HEK293 (cell line): ENCODE measurements at regions not wholly inside any gene's neighbourhood (a gene's known extent, or its start where the extent isn't known, plus 50 kb on each side); places are given as distances from the start of the nearest gene placed in this dataset.

ENCODE experiments used
- CTCF ChIA-PET: fragments of 350-600 bp; formaldehyde crosslinking; extraction: SDS; loops from one replicate; lab custom pipeline; 2021; ENCODE audit warnings: antibody characterized with exemption; lab: Yijun Ruan, JAX
- POLR2A ChIA-PET: fragments of 300-600 bp; formaldehyde crosslinking; extraction: SDS; loops from one replicate; lab custom pipeline; 2020; ENCODE audit warnings: antibody characterized with exemption, inconsistent platforms; lab: Yijun Ruan, JAX
- H3K27ac ChIP-seq: fragments of 200-500 bp; sonication (Bioruptor generic); 2 replicates; pipeline ENCODE4 v1.5.1; 2014; ENCODE audit warnings: low read depth, low read length, control low read depth, inconsistent platforms; ENCODE audit errors: extremely low read depth
- H3K36me3 ChIP-seq, 2 experiments: fragments of 200-500 bp in 1 of 2; sonication (Bioruptor generic) in 1 of 2; 1 replicate in 1 of 2; 2 replicates in 1 of 2; pipeline ENCODE4 v1.5.1; 2014 to 2017; ENCODE audit warnings: inconsistent platforms in 2 of 2, low read length in 2 of 2; ENCODE audit not compliant: control insufficient read depth in 2 of 2, insufficient read depth in 1 of 2
- H3K4me1 ChIP-seq: fragments of 200-500 bp; sonication (Bioruptor generic); 2 replicates; pipeline ENCODE4 v1.5.1; 2014; ENCODE audit warnings: mild to moderate bottlenecking, low read length, inconsistent platforms; ENCODE audit not compliant: control insufficient read depth, insufficient read depth
- H3K4me3 ChIP-seq: 2 replicates; pipeline ENCODE4 v1.5.1; 2011; ENCODE audit warnings: low read depth, mild to moderate bottlenecking, control low read depth, low read length, moderate library complexity
- H3K9me3 ChIP-seq: fragments of 200-500 bp; sonication (Bioruptor generic); 2 replicates; pipeline ENCODE4 v1.5.1; 2014; ENCODE audit warnings: low read depth, low read length, inconsistent platforms; ENCODE audit not compliant: control insufficient read depth, insufficient read depth
- EGR2 ChIP-seq: fragments of 450-650 bp; formaldehyde crosslinking; IDR thresholded peaks from 2 replicates; pipeline ENCODE4 v1.5.1; 2016; ENCODE audit warnings: low read depth, missing biosample characterization, missing genetic modification characterization
- KLF1 ChIP-seq: fragments of 450-650 bp; formaldehyde crosslinking; IDR thresholded peaks from 2 replicates; pipeline ENCODE4 v1.5.1; 2016; ENCODE audit warnings: missing biosample characterization, missing genetic modification characterization
- KLF16 ChIP-seq: fragments of 450-650 bp; formaldehyde crosslinking; IDR thresholded peaks from 2 replicates; pipeline ENCODE4 v1.5.1; 2017; ENCODE audit warnings: missing biosample characterization, missing genetic modification characterization
- MZF1 ChIP-seq: fragments of 450-650 bp; formaldehyde crosslinking; IDR thresholded peaks from 2 replicates; pipeline ENCODE4 v1.5.1; 2017; ENCODE audit warnings: missing biosample characterization, missing genetic modification characterization, borderline replicate concordance
- SCRT2 ChIP-seq: fragments of 450-650 bp; formaldehyde crosslinking; IDR thresholded peaks from 2 replicates; pipeline ENCODE4 v1.5.1; 2016; ENCODE audit warnings: missing biosample characterization, missing genetic modification characterization
- SETDB1 ChIP-seq: IDR thresholded peaks from one replicate; pipeline ENCODE4 v1.6.1; 2017; ENCODE audit warnings: mild to moderate bottlenecking, low read length, moderate library complexity, mixed read lengths; ENCODE audit not compliant: insufficient read length
- SP7 ChIP-seq: fragments of 450-650 bp; formaldehyde crosslinking; IDR thresholded peaks from 2 replicates; pipeline ENCODE4 v1.5.1; 2016; ENCODE audit warnings: missing biosample characterization, missing genetic modification characterization
- YY2 ChIP-seq: fragments of 450-650 bp; formaldehyde crosslinking; IDR thresholded peaks from 2 replicates; pipeline ENCODE4 v1.5.1; 2016; ENCODE audit warnings: missing biosample characterization, missing genetic modification characterization
- ZBTB7A ChIP-seq: fragments of 450-650 bp; formaldehyde crosslinking; IDR thresholded peaks from 2 replicates; pipeline ENCODE4 v1.5.1; 2016; ENCODE audit warnings: low read depth, missing biosample characterization, missing genetic modification characterization
- ZFHX2 ChIP-seq: fragments of 450-650 bp; formaldehyde crosslinking; conservative IDR thresholded peaks from 2 replicates; pipeline ENCODE4 v1.5.1; 2016; ENCODE audit warnings: missing biosample characterization, missing genetic modification characterization
- ZIC2 ChIP-seq: fragments of 450-650 bp; formaldehyde crosslinking; IDR thresholded peaks from 2 replicates; pipeline ENCODE4 v1.5.1; 2016; ENCODE audit warnings: missing biosample characterization, missing genetic modification characterization
- ZNF202 ChIP-seq: fragments of 450-650 bp; formaldehyde crosslinking; IDR thresholded peaks from 2 replicates; pipeline ENCODE4 v1.5.1; 2016; ENCODE audit warnings: missing biosample characterization, missing genetic modification characterization, borderline replicate concordance
- ZNF214 ChIP-seq: fragments of 450-650 bp; formaldehyde crosslinking; IDR thresholded peaks from 2 replicates; pipeline ENCODE4 v1.5.1; 2017; ENCODE audit warnings: missing biosample characterization, mild to moderate bottlenecking, missing genetic modification characterization, borderline replicate concordance
- ZNF302 ChIP-seq: fragments of 450-650 bp; formaldehyde crosslinking; IDR thresholded peaks from 2 replicates; pipeline ENCODE4 v1.5.1; 2016; ENCODE audit warnings: missing biosample characterization, missing genetic modification characterization, low read depth
- ZNF394 ChIP-seq: fragments of 450-650 bp; formaldehyde crosslinking; IDR thresholded peaks from 2 replicates; pipeline ENCODE4 v1.5.1; 2016; ENCODE audit warnings: missing biosample characterization, missing genetic modification characterization, mild to moderate bottlenecking, moderate library complexity, borderline replicate concordance
- ZNF529 ChIP-seq: fragments of 450-650 bp; formaldehyde crosslinking; IDR thresholded peaks from 2 replicates; pipeline ENCODE4 v1.5.1; 2017; ENCODE audit warnings: missing genetic modification characterization, missing biosample characterization; ENCODE audit not compliant: insufficient replicate concordance
- ZNF560 ChIP-seq: fragments of 450-650 bp; formaldehyde crosslinking; IDR thresholded peaks from 2 replicates; pipeline ENCODE4 v1.5.1; 2017; ENCODE audit warnings: missing biosample characterization, missing genetic modification characterization, borderline replicate concordance
- ZNF610 ChIP-seq: fragments of 450-650 bp; formaldehyde crosslinking; IDR thresholded peaks from 2 replicates; pipeline ENCODE4 v1.5.1; 2016; ENCODE audit warnings: missing biosample characterization, missing genetic modification characterization, borderline replicate concordance
- ZNF621 ChIP-seq: fragments of 450-650 bp; formaldehyde crosslinking; IDR thresholded peaks from 2 replicates; pipeline ENCODE4 v1.5.1; 2017; ENCODE audit warnings: missing biosample characterization, missing genetic modification characterization
- ZNF623 ChIP-seq: fragments of 450-650 bp; formaldehyde crosslinking; IDR thresholded peaks from 2 replicates; pipeline ENCODE4 v1.5.1; 2016; ENCODE audit warnings: missing biosample characterization, missing genetic modification characterization
- ZNF660 ChIP-seq: fragments of 450-650 bp; IDR thresholded peaks from 2 replicates; pipeline ENCODE4 v1.5.1; 2018; ENCODE audit warnings: missing biosample characterization, mild to moderate bottlenecking, missing genetic modification characterization
- ZNF677 ChIP-seq: fragments of 450-650 bp; IDR thresholded peaks from 2 replicates; pipeline ENCODE4 v1.5.0; 2018; ENCODE audit warnings: missing biosample characterization, mild to moderate bottlenecking, missing genetic modification characterization, moderate library complexity
- ZNF707 ChIP-seq: fragments of 450-650 bp; formaldehyde crosslinking; IDR thresholded peaks from 2 replicates; pipeline ENCODE4 v1.5.1; 2016; ENCODE audit warnings: missing biosample characterization, missing genetic modification characterization
- TF ChIP-seq, protein P1 (sequence below): fragments of 450-650 bp; formaldehyde crosslinking; IDR thresholded peaks from 2 replicates; pipeline ENCODE4 v1.5.1; 2017; ENCODE audit warnings: missing biosample characterization, missing genetic modification characterization
- TF ChIP-seq, protein P2 (sequence below): fragments of 450-650 bp; formaldehyde crosslinking; IDR thresholded peaks from 2 replicates; pipeline ENCODE4 v1.5.1; 2016; ENCODE audit warnings: missing biosample characterization, missing genetic modification characterization
- TF ChIP-seq, protein P3 (sequence below): fragments of 450-650 bp; formaldehyde crosslinking; IDR thresholded peaks from 2 replicates; pipeline ENCODE4 v1.5.1; 2016; ENCODE audit warnings: missing biosample characterization, missing genetic modification characterization, low read depth

DNA sequence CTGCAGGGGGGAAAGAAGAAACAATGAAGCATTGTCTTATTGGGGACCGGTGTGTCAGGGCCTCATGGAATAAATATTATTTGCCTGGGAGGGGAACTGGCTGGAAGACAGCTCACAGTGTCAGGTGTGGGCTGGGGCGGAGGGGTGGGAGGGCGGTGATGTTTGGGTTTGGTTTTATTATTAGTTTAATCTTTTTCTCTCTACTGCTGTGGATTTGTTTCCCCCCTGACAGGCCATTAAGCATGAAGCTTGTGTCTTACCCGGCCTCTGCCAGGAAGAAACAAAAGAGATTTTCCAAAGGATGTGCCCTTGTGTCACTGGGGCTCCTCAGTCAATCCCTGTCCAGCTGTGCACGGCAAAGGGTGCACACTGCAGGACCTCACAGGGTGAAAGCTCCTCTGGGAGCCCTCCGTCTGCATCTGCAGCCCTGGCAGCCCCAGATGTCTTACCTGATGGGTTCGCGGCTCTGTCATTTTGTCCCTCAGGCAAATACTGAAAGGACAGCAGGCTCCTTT lies 203.1 kb upstream of the TMEM45B start:
- peak overlapping the region; percentile 34; the same call in 1 of the 2 replicates for H3K27ac ChIP-seq
- H3K4me3 ChIP-seq: no peak overlapping the region
- H3K9me3 ChIP-seq: no peaks in the 10 kb centered on the region
- no peaks in the 10 kb centered on the region for H3K36me3 ChIP-seq
- TF ChIP-seq ZFHX2 (tag by site-specific recombination): peak; percentile 26; the same call in 1 of the 2 replicates
- peak; percentile 32; the same call in 1 of the 2 replicates for TF ChIP-seq KLF1
- no peak for TF ChIP-seq ZNF302 (tag by site-specific recombination)
- no peak for TF ChIP-seq ZNF707
- peak; percentile 40; the same call in 1 of the 2 replicates for TF ChIP-seq EGR2 (tag by site-specific recombination)
- no peak for TF ChIP-seq KLF16 (tag by site-specific recombination)
- peak; percentile 81 for TF ChIP-seq ZNF677 (tag by site-specific recombination)
- TF ChIP-seq SCRT2 (tag by site-specific recombination): no peak
- TF ChIP-seq, protein P1, sequence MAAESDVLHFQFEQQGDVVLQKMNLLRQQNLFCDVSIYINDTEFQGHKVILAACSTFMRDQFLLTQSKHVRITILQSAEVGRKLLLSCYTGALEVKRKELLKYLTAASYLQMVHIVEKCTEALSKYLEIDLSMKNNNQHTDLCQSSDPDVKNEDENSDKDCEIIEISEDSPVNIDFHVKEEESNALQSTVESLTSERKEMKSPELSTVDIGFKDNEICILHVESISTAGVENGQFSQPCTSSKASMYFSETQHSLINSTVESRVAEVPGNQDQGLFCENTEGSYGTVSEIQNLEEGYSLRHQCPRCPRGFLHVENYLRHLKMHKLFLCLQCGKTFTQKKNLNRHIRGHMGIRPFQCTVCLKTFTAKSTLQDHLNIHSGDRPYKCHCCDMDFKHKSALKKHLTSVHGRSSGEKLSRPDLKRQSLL: no peak
- TF ChIP-seq ZNF610 (tag by site-specific recombination): no peak
- no peak for TF ChIP-seq ZNF621 (tag by site-specific recombination)
- 0 out of 2 replicates have a peak, but pooled peaks have one; percentile 19 for TF ChIP-seq ZIC2 (tag by site-specific recombination)
- TF ChIP-seq SP7: no peak
- 0 out of 2 replicates have a peak, but pooled peaks cover 3% of the 10 kb centered on the region for H3K4me1 ChIP-seq
- ChIA-PET CTCF (interaction anchor here (0.6 to 1.6 kb wide), 5 partner anchors 12 to 247 kb away, joined by 3 to 4 read pairs (median 4); no protein-coding TSS in a partner anchor), POLR2A (no interaction called here)

DNA sequence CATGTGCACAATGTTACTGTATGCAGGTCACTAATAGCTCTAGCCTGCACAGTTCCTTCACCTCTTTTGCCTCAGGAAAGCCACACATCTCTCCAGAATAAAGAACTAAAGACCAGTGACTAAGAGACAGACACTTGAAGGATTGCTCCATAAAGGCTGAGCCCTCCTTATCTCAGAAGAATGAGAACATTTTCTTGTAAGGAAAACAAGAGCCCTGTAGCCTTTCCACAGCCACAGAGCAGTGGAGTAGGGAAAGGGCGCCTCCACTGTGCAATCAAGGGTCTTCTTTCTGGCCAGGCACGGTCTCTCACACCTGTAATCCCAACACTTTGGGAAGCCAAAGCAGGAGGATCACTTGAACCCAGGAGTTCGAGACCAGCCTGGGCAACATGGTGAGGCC lies 202.6 kb upstream of the TMEM45B start:
- H3K36me3 ChIP-seq: no peaks in the 10 kb centered on the region
- ChIA-PET POLR2A (no interaction called here), CTCF (interaction anchor here (0.7 to 1.4 kb wide), 3 partner anchors 82 to 247 kb away, joined by 3 to 4 read pairs (median 4); no protein-coding TSS in a partner anchor)

More for the DNA sequence above, 202.6 kb upstream of the TMEM45B start:
- no peak overlapping the region for H3K27ac ChIP-seq
- TF ChIP-seq, protein P2, sequence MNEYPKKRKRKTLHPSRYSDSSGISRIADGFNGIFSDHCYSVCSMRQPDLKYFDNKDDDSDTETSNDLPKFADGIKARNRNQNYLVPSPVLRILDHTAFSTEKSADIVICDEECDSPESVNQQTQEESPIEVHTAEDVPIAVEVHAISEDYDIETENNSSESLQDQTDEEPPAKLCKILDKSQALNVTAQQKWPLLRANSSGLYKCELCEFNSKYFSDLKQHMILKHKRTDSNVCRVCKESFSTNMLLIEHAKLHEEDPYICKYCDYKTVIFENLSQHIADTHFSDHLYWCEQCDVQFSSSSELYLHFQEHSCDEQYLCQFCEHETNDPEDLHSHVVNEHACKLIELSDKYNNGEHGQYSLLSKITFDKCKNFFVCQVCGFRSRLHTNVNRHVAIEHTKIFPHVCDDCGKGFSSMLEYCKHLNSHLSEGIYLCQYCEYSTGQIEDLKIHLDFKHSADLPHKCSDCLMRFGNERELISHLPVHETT: no peak
- TF ChIP-seq ZNF214: no peak
- no peak for TF ChIP-seq ZNF394 (tag by site-specific recombination)
- no peak for TF ChIP-seq ZNF623
- no peak for TF ChIP-seq ZNF202
- TF ChIP-seq ZNF529 (tag by site-specific recombination): no peak
- no peak for TF ChIP-seq MZF1 (tag by site-specific recombination)
- TF ChIP-seq ZNF660: no peak
- TF ChIP-seq ZNF560 (tag by site-specific recombination): no peak
- TF ChIP-seq ZBTB7A (tag by site-specific recombination): no peak
- no peak for TF ChIP-seq SETDB1
- TF ChIP-seq YY2 (tag by site-specific recombination): no peak
- TF ChIP-seq, protein P3, sequence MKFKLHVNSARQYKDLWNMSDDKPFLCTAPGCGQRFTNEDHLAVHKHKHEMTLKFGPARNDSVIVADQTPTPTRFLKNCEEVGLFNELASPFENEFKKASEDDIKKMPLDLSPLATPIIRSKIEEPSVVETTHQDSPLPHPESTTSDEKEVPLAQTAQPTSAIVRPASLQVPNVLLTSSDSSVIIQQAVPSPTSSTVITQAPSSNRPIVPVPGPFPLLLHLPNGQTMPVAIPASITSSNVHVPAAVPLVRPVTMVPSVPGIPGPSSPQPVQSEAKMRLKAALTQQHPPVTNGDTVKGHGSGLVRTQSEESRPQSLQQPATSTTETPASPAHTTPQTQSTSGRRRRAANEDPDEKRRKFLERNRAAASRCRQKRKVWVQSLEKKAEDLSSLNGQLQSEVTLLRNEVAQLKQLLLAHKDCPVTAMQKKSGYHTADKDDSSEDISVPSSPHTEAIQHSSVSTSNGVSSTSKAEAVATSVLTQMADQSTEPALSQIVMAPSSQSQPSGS (tag by site-specific recombination): no peak
- H3K4me1 ChIP-seq: 0 out of 2 replicates have a peak, but pooled peaks cover 3% of the 10 kb centered on the region
- no peak overlapping the region for H3K4me3 ChIP-seq
- H3K9me3 ChIP-seq: no peaks in the 10 kb centered on the region
